Stimulated activated naive CD8-positive, alpha-beta T cell treated with anti-CD3 and anti-CD28 coated beads, Interleukin-15, amount 100 ng/mL, for 72 hours (primary cell): ENCODE measurements at regions not wholly inside any gene's neighbourhood (a gene's known extent, or its start where the extent isn't known, plus 50 kb on each side); places are given as distances from the start of the nearest gene placed in this dataset.

Experiments
- ATAC-seq: fragments of 150-1000 bp; cut with Tn5 transposase; 2 replicates; pipeline ENCODE4 v1.10.0; 2021; ENCODE audit warnings: mild to moderate bottlenecking, moderate library complexity
- DNase-seq, 2 donors: peaks; one replicate each; pipeline ENCODE4 v3.0.0; 2021 to 2022
- H3K27ac Mint-ChIP-seq, 2 donors: one replicate each; pipeline ENCODE4 v1.8.0; 2022; ENCODE audit warnings: mild to moderate bottlenecking in 2 of 2, mixed read lengths in 2 of 2, moderate library complexity in 2 of 2
- H3K27me3 Mint-ChIP-seq: one replicate; pipeline ENCODE4 v1.8.0; 2022; ENCODE audit warnings: mixed read lengths
- H3K4me1 Mint-ChIP-seq: one replicate; pipeline ENCODE4 v1.8.0; 2022; ENCODE audit warnings: mild to moderate bottlenecking, mixed read lengths
- H3K4me3 Mint-ChIP-seq, 2 donors: one replicate each; pipeline ENCODE4 v1.8.0; 2022; ENCODE audit warnings: mild to moderate bottlenecking in 2 of 2, mixed read lengths in 2 of 2, moderate library complexity in 1 of 2
- H3K9me3 Mint-ChIP-seq, 2 donors: one replicate each; pipeline ENCODE4 v1.8.0; 2022; ENCODE audit warnings: mixed read lengths in 2 of 2

DNA sequence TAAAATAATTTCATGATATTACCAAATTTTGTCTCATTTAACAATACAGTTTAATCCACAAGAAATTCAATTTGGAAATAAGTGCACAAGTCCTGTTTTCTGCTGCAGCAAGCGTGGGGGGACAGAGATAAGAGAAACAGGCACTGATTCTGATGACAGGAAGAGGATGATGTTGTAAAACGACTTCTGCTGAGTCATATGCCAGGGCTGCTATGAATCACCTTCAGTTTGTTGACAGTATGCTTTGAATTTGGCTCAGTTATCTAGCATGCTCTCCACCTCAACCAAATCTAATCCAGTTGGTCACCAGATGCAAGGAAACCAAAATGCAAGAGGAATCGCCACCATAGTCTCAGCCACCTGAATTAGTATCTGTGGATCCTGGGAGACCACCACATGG, 244.1 kb upstream of the MON1B start:
- Mint-ChIP-seq H3K4me3 (no peak overlapping the region), H3K4me1 (no peaks in the 10 kb centered on the region), H3K27ac (no peak overlapping the region), H3K9me3 (peaks cover 17 to 18% of the 10 kb centered on the region in 2 donors), H3K27me3 (no peaks in the 10 kb centered on the region)
- DNase-seq (no peak), ATAC-seq (no peak)

DNA sequence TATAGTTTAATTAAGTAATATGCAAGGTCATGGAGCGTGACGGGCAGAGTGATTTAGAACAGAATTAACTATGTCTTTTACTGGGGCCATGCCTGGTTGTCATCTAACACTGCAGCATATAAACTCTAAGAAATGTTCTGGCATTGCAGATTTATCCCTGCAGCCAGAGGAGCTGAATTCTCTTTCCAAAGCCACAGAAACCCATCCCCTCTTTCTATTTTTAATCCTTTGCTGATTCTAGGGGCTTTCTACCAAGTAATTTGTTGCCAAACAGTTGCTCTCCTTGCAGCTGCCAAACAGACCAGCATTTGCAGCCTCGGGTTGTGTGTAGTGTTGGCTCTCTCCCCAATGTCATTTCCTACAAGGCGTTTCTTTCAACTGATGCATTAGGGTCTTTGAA, 243.2 kb upstream of the MON1B start:
- no peaks in the 10 kb centered on the region for H3K27me3 Mint-ChIP-seq
- H3K4me1 Mint-ChIP-seq = no peaks in the 10 kb centered on the region
- ATAC-seq (no peak), DNase-seq (no peak)
- H3K4me3 Mint-ChIP-seq = no peak overlapping the region
- H3K9me3 Mint-ChIP-seq = peaks cover 17 to 18% of the 10 kb centered on the region in 2 donors
- no peak overlapping the region for H3K27ac Mint-ChIP-seq

DNA sequence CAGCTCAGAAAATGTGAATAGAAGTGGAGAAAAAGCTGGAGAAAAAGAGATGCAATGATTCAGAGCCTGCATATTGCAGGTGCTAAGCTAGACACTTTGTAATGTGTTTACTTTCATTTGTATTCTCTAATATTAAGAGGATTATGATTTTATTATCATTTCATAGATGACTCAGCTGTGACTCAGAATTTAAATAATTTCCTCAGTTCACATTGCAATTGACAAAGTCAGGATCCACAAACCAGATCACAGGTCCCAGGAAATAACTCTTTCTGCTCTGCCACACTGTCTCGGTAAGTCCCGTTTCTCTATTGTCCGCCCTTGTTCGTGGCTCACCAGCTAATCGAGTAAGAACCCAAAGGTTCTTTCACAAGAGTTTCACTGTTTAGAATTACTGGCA, 235.4 kb upstream of the MON1B start:
- Mint-ChIP-seq H3K9me3 (peaks cover 3 to 13% of the 10 kb centered on the region in 2 donors), H3K27me3 (no peaks in the 10 kb centered on the region), H3K4me1 (no peaks in the 10 kb centered on the region), H3K27ac (no peak overlapping the region), H3K4me3 (no peak overlapping the region)
- ATAC-seq (no peak), DNase-seq (no peak)

DNA sequence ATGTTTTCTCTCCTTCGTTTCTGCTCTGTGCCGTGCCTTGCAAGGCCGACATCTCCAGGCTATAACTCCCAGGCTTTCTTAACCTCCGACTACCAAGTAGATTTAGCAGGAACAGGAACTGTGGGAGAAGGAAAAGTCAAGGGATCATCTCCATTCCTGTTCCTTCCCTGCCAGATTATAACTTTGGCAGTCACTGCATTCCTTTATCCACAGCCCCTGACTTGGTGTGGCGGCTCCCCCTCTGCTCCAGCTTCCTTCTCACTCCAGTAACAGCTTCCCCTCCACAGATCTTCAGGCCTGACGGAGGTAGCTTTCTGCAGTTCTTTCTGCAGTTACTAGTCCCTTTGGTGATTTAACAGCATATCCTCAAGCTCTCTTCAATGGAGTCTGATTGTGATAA, 234.6 kb upstream of the MON1B start:
- ATAC-seq (no peak), DNase-seq (no peak)

DNA sequence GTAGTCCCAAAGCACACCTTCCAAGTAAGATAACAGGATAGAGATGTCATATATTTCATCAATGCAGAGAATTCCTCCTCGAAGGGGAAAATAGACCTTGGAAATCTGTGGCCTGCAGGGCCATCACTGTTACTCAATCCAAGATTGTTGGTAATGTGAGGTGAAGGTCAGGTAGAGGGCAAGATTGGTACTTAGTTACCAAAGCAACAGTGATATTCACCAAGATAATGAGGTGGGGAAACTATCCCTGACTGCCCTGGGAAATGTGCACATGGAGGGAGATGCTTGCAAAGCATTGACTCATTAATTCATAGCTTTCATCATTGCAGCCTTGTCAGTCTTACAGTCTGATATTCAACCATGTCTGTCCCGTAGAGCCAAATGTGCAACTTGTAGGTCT, 234.1 kb upstream of the MON1B start:
- ATAC-seq (no peak), DNase-seq (no peak)
- Mint-ChIP-seq H3K4me1 (no peaks in the 10 kb centered on the region), H3K27me3 (no peaks in the 10 kb centered on the region), H3K4me3 (no peak overlapping the region), H3K9me3 (peaks cover 0 to 7% of the 10 kb centered on the region in 2 donors), H3K27ac (no peak overlapping the region)

More for the DNA sequence above, 234.6 kb upstream of the MON1B start:
- Mint-ChIP-seq H3K9me3 (peaks cover 0 to 10% of the 10 kb centered on the region in 2 donors), H3K27ac (no peak overlapping the region), H3K4me3 (no peak overlapping the region), H3K4me1 (no peaks in the 10 kb centered on the region), H3K27me3 (no peaks in the 10 kb centered on the region)

DNA sequence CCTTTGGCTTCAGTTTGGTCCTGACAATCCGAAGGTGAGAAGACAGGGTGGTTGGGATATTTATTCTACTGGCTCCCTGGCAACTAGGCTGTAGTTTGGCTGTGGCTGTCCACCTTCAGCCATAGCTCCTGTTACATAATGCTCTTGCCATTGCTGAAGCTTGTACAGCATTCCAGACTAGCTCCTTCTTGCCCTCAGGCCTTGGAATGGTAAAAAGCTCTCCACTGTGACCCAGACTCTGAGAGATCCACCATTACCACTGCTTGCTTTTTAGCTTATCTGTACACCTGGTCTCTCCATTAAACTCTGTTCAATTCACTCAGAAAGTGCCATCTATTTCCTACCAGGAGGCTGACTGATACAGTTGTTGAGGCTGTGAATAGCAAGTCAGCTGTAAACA, 231.8 kb upstream of the MON1B start:
- DNase-seq (no peak), ATAC-seq (no peak)
- H3K4me3 Mint-ChIP-seq = no peak overlapping the region
- H3K9me3 Mint-ChIP-seq = peaks cover 0 to 7% of the 10 kb centered on the region in 2 donors
- H3K27me3 Mint-ChIP-seq = no peaks in the 10 kb centered on the region
- H3K27ac Mint-ChIP-seq = no peak overlapping the region
- no peaks in the 10 kb centered on the region for H3K4me1 Mint-ChIP-seq

DNA sequence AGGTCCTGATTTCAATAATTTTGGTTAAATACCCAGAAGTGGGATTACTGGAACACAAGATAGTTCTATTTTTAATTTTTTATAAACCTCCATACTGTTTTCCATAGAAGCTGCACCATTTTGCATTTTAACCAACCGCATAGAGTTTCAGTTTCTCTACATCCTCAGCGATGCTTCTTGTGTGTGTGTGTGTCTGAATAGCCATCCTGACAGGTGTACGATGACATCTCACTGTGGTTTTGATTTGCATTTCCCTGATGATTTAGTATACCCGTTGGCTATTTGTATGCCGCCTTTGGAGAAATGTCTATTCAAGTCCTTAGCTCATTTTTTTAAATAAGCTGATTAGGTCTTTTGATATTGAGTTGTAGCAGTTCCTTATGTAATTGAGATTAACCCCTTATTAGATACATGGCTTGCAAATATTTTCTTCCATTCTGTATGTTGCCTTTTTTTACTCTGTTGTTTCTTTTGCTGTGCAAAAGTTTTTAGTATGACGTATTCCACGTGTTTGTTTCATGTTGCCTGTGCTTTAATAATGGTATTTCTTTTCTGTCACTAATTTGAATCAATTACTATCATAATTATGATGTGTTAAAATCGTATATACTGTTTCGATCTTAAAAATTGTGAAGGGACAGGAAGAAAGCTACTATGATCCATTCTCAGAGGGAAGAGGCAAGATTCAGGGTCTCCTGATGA, 227.2 kb upstream of the MON1B start:
- H3K27me3 Mint-ChIP-seq = no peaks in the 10 kb centered on the region
- no peak overlapping the region for H3K27ac Mint-ChIP-seq
- H3K9me3 Mint-ChIP-seq = peaks cover 0 to 14% of the 10 kb centered on the region in 2 donors
- H3K4me1 Mint-ChIP-seq = no peaks in the 10 kb centered on the region
- DNase-seq = no peak
- ATAC-seq = no peak
- H3K4me3 Mint-ChIP-seq = no peak overlapping the region

DNA sequence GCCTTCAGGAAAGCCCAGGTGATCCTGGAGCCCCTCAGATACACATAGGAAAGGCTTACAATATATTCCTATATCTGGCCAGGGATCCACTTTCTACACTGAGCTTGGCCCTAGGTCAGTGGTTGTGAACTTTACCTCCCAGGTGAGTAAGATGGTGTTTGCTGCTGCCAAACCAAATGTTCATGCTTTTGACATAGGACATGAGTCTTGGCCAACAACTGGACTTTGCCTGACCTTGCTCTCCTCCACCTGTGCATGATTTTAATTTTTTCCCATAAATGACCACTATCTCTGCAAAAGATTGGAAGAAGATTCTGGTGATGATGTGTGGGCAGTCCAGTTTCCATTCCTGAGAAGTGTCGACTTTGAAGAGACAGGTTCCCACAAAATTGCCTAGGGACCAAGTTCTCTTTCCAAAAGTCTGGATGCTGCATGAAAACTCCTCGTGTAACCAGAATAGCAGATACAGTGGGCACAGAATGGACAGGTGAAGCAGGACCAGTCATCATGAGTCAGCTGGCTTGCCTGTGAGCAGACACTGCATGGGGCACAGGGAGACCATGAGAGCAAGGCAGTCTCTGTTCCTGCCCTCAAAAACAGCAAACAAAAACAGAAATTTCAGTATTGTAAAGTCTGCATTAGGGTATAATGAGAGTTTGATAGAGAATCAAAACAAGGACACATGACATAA, 226.4 kb upstream of the MON1B start:
- Mint-ChIP-seq H3K4me1 (no peaks in the 10 kb centered on the region), H3K4me3 (no peak overlapping the region), H3K27ac (no peak overlapping the region), H3K27me3 (no peaks in the 10 kb centered on the region), H3K9me3 (peaks cover 0 to 10% of the 10 kb centered on the region in 2 donors)
- no peak for ATAC-seq
- DNase-seq = no peak

DNA sequence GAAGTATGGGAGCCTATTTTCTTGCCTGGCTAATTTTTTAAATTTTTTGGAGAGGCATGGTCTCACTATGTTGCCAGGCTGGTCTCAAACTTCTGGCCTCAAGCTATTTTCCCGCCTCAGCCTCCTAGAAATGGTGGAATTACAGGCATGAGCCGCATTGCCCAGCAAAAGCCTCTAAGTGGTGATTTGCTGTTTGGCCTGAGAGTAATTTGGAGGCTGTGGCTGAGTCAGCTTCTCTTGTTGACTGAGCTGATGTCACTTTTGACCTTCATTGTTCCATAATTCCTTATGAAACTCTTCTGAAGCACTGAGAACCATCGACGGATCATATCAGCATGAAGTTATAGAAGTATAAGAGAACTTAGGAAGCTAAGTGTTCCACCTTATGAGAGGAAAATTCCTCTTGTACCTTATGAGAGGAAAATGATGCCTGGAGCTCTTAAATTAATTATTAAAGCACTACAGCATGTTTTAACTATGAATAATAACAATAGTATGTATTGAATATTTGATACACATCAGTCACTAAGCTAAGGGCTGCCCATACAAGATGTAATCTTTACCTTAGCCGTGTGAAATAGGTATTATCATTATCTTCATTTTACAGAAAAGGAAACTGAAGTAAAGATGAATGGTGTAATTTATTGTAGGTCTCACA, 220.8 kb upstream of the MON1B start:
- no peak for ATAC-seq
- Mint-ChIP-seq H3K4me1 (no peaks in the 10 kb centered on the region), H3K27ac (no peak overlapping the region), H3K27me3 (no peaks in the 10 kb centered on the region), H3K4me3 (no peak overlapping the region), H3K9me3 (no peaks in the 10 kb centered on the region)
- no peak for DNase-seq

DNA sequence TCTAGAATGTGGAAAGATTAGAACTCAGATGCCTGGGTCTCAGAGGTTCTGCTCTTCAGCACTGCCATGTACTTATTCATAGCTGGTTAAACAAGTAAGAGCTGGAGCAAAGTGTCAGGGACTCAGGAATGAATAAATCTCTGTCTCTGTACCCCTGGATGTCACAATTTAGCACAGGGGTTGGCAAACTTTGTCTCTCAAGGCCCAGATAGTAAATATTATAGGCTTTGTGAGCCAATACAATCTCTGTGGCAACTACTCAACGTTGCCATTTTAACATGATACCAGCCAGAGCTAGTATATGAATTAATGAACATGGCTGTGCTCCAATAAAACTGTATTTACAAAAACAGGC, 220.3 kb upstream of the MON1B start:
- no peak for ATAC-seq
- H3K4me1 Mint-ChIP-seq = peaks cover 2% of the 10 kb centered on the region

DNA sequence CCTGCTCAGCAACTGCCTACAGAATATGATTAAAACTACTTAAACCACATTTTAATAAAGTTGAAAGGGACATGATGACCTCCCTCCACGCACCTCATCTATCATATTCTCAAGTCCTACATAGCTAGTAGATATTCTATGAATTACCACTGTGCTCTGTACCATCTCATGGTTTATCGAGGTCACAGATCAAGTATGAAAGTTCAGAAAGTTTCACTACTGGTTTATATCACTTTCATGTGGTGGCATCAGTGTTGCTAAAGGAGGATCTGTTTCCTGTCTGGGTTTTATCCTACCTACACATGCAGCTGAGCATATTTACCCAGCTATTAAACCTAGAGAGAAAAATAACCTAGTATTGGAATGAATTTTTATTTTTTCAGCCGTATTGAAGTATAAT, 214.9 kb upstream of the MON1B start:
- Mint-ChIP-seq H3K27me3 (no peaks in the 10 kb centered on the region), H3K4me3 (no peak overlapping the region), H3K4me1 (peaks cover 11% of the 10 kb centered on the region), H3K9me3 (no peaks in the 10 kb centered on the region), H3K27ac (no peak overlapping the region)
- peak; percentile 98 for ATAC-seq
- peak in 1 of 2 donors; percentile 1 for DNase-seq

More for the DNA sequence above, 220.3 kb upstream of the MON1B start:
- Mint-ChIP-seq H3K27me3 (no peaks in the 10 kb centered on the region), H3K27ac (no peak overlapping the region), H3K9me3 (no peaks in the 10 kb centered on the region), H3K4me3 (no peak overlapping the region)
- no peak for DNase-seq

DNA sequence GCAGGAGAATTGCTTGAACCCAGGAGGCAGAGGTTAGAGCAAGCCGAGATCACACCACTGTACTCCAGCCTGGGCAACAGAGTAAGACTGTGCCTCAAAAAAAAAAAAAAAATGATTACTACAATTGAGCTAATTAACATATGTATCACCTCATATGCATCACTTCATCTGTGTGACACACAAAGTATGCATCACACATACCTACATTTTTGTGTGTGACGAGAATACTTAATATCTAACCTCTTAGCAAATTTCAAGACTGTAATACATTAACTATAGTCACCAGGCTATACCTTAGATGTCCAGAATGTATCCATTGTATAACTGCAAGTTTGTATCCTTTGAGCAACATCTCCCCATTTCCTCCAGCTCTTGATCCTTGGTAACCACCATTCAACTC, 214.2 kb upstream of the MON1B start:
- Mint-ChIP-seq H3K27me3 (no peaks in the 10 kb centered on the region), H3K4me1 (peaks cover 11% of the 10 kb centered on the region), H3K4me3 (no peak overlapping the region), H3K27ac (no peak overlapping the region), H3K9me3 (no peaks in the 10 kb centered on the region)
- DNase-seq = no peak
- ATAC-seq = no peak

DNA sequence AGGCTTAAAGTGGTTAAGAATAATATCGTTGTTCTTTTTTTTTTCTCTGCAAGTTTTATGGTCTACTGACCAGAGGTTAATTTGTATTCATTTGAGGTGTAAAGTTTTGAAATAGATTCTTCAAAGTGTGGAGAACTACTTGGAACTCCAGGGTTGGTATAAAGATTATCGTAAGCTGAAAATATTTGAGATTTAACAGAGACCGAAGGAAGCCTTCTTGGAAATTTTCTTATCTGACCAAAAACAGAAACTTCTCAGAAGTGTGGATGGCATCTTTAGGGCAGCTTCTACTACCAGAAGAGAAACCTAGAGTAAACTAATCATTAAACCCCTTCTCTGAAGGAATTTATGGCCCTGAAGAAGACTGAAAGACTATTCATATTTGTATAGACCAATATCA, 206.8 kb upstream of the MON1B start:
- H3K4me1 Mint-ChIP-seq = no peaks in the 10 kb centered on the region
- no peaks in the 10 kb centered on the region for H3K9me3 Mint-ChIP-seq
- no peak for ATAC-seq
- H3K27me3 Mint-ChIP-seq = no peaks in the 10 kb centered on the region
- H3K4me3 Mint-ChIP-seq = no peak overlapping the region
- no peak for DNase-seq
- H3K27ac Mint-ChIP-seq = no peak overlapping the region

DNA sequence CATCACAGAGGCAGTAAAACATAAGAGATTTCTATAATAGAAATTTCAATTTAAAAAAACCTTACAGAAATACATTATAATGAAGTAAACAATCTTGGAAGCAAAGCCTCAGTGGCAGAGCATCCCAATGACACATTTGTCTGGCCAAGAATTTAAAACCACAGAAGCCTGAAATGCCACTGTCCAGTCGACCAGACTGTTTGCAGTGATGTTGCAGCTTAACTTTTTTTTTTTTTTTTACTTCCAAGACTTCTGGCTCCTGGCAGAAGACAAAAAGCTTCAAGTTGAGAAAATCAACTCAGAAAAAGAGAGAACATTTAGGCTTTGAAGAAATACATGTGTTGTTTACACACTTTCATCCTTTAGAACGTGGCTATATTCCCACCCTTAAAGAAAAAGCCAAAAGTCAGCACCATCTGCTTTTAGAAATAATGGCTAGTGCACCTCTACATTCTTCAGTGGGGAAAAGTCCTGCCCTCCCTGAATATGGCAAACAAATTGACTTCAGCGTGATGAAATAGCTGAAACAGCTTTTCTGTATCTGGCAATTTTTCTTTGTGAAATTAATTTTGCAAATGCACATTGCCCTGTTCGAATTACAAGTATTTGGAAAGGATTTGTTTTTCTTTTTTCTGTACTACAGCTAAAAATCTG, 205.5 kb upstream of the MON1B start:
- H3K27ac Mint-ChIP-seq = no peak overlapping the region
- H3K4me1 Mint-ChIP-seq = no peaks in the 10 kb centered on the region
- no peaks in the 10 kb centered on the region for H3K27me3 Mint-ChIP-seq
- no peak for ATAC-seq
- no peak overlapping the region for H3K4me3 Mint-ChIP-seq
- H3K9me3 Mint-ChIP-seq = no peaks in the 10 kb centered on the region
- no peak for DNase-seq

DNA sequence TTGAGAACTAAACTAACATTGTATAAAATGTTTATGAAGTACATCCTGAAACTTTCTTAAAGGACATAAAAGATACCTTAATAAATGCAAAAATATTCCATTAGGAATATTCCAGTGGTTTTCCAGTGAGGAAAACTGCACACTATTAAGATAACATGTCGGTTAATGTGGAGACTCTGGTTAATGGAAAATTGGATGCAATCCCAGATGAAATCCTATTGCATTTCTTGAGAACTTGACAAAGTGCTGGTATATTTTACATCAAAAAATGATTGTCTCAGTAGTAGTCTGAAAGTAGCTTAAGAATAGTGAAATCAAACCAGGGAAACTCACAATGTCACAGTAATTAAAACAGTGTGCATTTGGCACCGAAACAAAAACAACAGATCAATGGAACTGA, 202.5 kb upstream of the MON1B start:
- DNase-seq (no peak), ATAC-seq (no peak)
- Mint-ChIP-seq H3K4me3 (no peak overlapping the region), H3K27me3 (no peaks in the 10 kb centered on the region), H3K9me3 (peaks cover 0 to 6% of the 10 kb centered on the region in 2 donors), H3K4me1 (no peaks in the 10 kb centered on the region), H3K27ac (no peak overlapping the region)

DNA sequence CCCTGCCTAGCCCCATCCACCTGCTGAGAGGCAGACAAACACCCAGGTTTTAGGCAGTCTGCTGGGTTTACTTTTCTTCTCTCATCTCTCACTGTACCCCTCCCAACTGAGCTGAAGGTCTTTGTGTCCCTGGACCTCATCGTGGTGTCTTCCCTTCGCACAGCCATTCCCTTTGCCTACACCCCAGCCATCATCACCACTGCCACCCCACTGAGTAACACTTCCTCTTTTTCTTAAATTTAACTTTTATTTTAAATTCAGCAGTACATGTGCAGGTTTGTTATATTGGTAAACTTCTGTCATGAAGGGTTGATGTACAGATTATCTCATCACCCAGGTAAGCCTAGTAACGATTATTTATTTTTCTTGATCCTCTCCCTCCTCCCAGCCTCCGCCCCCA, 188.3 kb upstream of the MON1B start:
- ATAC-seq (no peak), DNase-seq (no peak)
- H3K9me3 Mint-ChIP-seq = no peaks in the 10 kb centered on the region
- no peak overlapping the region for H3K4me3 Mint-ChIP-seq
- no peaks in the 10 kb centered on the region for H3K27me3 Mint-ChIP-seq
- no peaks in the 10 kb centered on the region for H3K4me1 Mint-ChIP-seq
- no peak overlapping the region for H3K27ac Mint-ChIP-seq
